Upper lobe of left lung (tissue), 6 donors: ENCODE measurements at regions not wholly inside any gene's neighbourhood (a gene's known extent, or its start where the extent isn't known, plus 50 kb on each side); places are given as distances from the start of the nearest gene placed in this dataset.

Experiments used
- ATAC-seq, 2 donors: fragments of 200-7000 bp; cut with Tn5 transposase; one replicate each; pipeline ENCODE4 v1.9.1; 2022; ENCODE audit warnings: mild to moderate bottlenecking in 2 of 2, moderate library complexity in 2 of 2; ENCODE audit not compliant: low FRiP score in 2 of 2
- DNase-seq, 2 donors: peaks; one replicate each; pipeline ENCODE4 v3.0.0-alpha.2; 2019 to 2020
- H3K27ac ChIP-seq, 4 donors: fragments of 200-600 bp; sonication (generic); one replicate each; pipeline ENCODE4 v1.5.1; 2016 to 2019
- H3K27me3 ChIP-seq, 4 donors: fragments of 200-600 bp; sonication (generic); one replicate each; pipeline ENCODE4 v1.5.1; 2017 to 2019
- H3K36me3 ChIP-seq, 4 donors: fragments of 200-600 bp; sonication (generic); one replicate each; pipeline ENCODE4 v1.5.1; 2016 to 2019
- H3K4me1 ChIP-seq, 4 donors: fragments of 200-600 bp; sonication (generic); one replicate each; pipeline ENCODE4 v1.5.1; 2018 to 2019
- H3K4me3 ChIP-seq, 4 donors: fragments of 200-600 bp; sonication (generic); one replicate each; pipeline ENCODE4 v1.5.1; 2017 to 2019; ENCODE audit warnings: mild to moderate bottlenecking in 2 of 4, moderate library complexity in 1 of 4
- H3K9me3 ChIP-seq, 4 donors: fragments of 200-600 bp; sonication (generic); one replicate each; pipeline ENCODE4 v1.5.1; 2018 to 2019
- EP300 ChIP-seq, 4 donors: sonication (generic); formaldehyde crosslinking; IDR thresholded peaks; one replicate each; pipeline ENCODE4 v1.5.1; 2017; ENCODE audit warnings: antibody characterized with exemption in 4 of 4, control low read depth in 2 of 4
- POLR2A ChIP-seq, 4 donors: fragments of 450-650 bp; IDR thresholded peaks; one replicate each; pipeline ENCODE4 v1.5.1; 2016 to 2017; ENCODE audit warnings: antibody characterized with exemption in 4 of 4, mild to moderate bottlenecking in 2 of 4
- POLR2AphosphoS5 ChIP-seq, 2 donors: sonication (generic); formaldehyde crosslinking; IDR thresholded peaks; one replicate each; pipeline ENCODE4 v1.5.1; 2017; ENCODE audit warnings: antibody characterized with exemption in 2 of 2
- WGBS, 2 donors: methylation state at CpG; one replicate each; pipeline ENCODE4 v1.1.5; 2017 to 2018; 5-methylcytosine and 5-hydroxymethylcytosine counted together
- TF ChIP-seq, protein P1 (sequence below), 6 experiments: fragments of 450-650 bp in 4 of 6; fragments of 200-600 bp in 2 of 6; sonication (generic) in 2 of 6; IDR thresholded peaks; one replicate each; pipeline ENCODE4 v1.5.1; 2016 to 2019; ENCODE audit warnings: antibody characterized with exemption in 6 of 6
- donor health status: DM: no; HTN: no; CAD: no; lungs with moderate emphysema.
- donor health status: DM: no; HTN: yes; CAD: no; lungs with severe emphysema.

DNA sequence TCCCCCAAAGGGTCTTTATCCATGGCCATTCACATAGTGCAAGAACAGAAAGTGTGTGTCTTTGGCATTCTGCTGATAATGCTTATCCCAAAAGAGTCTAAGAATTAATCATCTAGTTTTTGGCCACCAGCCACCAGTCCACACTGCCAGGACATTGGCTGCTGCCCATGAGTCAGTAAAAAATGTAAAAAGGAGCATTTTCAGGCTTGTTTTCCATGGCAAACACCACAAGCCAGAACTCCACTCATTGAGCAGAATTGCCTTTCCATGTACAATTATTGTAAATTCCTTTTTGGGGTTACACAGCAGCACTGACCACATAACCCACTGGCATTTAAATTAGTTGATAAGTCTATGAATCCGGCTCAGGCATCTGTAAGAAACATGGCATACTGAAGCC, 89.2 kb upstream of the PRDX4 start:
- Histone ChIP-seq H3K4me3 (no peak overlapping the region), H3K9me3 (no peaks in the 10 kb centered on the region), H3K27ac (no peak overlapping the region), H3K4me1 (no peaks in the 10 kb centered on the region), H3K27me3 (no peaks in the 10 kb centered on the region), H3K36me3 (no peaks in the 10 kb centered on the region)
- TF ChIP-seq POLR2AphosphoS5 (IDR thresholded peaks at IDR 0.05), result no peak
- TF ChIP-seq POLR2A (IDR thresholded peaks at IDR 0.05), result no peak
- no peak for TF ChIP-seq EP300 (IDR thresholded peaks at IDR 0.05)
- TF ChIP-seq, protein P1, sequence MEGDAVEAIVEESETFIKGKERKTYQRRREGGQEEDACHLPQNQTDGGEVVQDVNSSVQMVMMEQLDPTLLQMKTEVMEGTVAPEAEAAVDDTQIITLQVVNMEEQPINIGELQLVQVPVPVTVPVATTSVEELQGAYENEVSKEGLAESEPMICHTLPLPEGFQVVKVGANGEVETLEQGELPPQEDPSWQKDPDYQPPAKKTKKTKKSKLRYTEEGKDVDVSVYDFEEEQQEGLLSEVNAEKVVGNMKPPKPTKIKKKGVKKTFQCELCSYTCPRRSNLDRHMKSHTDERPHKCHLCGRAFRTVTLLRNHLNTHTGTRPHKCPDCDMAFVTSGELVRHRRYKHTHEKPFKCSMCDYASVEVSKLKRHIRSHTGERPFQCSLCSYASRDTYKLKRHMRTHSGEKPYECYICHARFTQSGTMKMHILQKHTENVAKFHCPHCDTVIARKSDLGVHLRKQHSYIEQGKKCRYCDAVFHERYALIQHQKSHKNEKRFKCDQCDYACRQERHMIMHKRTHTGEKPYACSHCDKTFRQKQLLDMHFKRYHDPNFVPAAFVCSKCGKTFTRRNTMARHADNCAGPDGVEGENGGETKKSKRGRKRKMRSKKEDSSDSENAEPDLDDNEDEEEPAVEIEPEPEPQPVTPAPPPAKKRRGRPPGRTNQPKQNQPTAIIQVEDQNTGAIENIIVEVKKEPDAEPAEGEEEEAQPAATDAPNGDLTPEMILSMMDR (IDR thresholded peaks at IDR 0.05), result no peak
- ATAC-seq (no peak), DNase-seq (no peak)
- 67 to 86% methylated on average over 1 of the region's 1 CpG for WGBS, 2 donors

DNA sequence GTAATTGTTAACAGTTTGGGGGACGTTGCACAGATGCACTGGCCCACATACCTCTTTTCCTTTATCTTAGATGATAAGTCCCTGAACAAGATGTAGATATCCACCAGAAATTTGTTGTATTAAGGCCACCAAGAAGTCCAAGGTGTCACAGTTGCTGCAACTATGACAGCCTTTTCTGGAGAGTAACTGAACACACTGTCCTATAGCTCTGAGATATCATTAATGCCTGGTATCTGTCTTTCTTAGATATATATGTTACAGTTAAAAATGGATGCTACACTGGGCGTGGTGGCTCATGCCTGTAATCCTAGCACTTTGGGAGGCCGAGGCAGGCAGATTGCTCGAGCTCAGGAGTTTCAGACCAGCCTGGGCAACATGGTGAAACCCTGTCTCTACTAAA, 77.8 kb upstream of the PRDX4 start:
- Histone ChIP-seq H3K4me3 (no peak overlapping the region), H3K36me3 (no peaks in the 10 kb centered on the region), H3K27ac (no peak overlapping the region), H3K27me3 (no peaks in the 10 kb centered on the region), H3K9me3 (no peaks in the 10 kb centered on the region), H3K4me1 (no peaks in the 10 kb centered on the region)
- DNase-seq, result no peak
- WGBS, 2 donors, result 48 to 61% methylated on average over 2 to 4 of the region's 4 CpGs
- no peak for ATAC-seq
- TF ChIP-seq POLR2A (IDR thresholded peaks at IDR 0.05), result no peak
- no peak for TF ChIP-seq EP300 (IDR thresholded peaks at IDR 0.05)
- TF ChIP-seq POLR2AphosphoS5 (IDR thresholded peaks at IDR 0.05), result no peak
- TF ChIP-seq, protein P1 (IDR thresholded peaks at IDR 0.05), result no peak

GRCh38 chrX:23592741-23593140, 74.6 kb upstream of the PRDX4 start:
- Histone ChIP-seq H3K36me3 (no peaks in the 10 kb centered on the region), H3K4me3 (no peak overlapping the region), H3K27me3 (no peaks in the 10 kb centered on the region), H3K9me3 (no peaks in the 10 kb centered on the region), H3K4me1 (no peaks in the 10 kb centered on the region), H3K27ac (no peak overlapping the region)
- TF ChIP-seq EP300 (IDR thresholded peaks at IDR 0.05), result no peak
- TF ChIP-seq POLR2A (IDR thresholded peaks at IDR 0.05), result no peak
- TF ChIP-seq POLR2AphosphoS5 (IDR thresholded peaks at IDR 0.05), result no peak
- TF ChIP-seq, protein P1 (IDR thresholded peaks at IDR 0.05), result no peak
- DNase-seq, result no peak
- no peak for ATAC-seq
- 89% methylated on average over 5 of the region's 5 CpGs; no CpG with 5 or more reads in 1 of the 2 donors for WGBS, 2 donors

- Histone ChIP-seq H3K27me3 (no peaks in the 10 kb centered on the region), H3K4me3 (no peak overlapping the region), H3K36me3 (no peaks in the 10 kb centered on the region), H3K9me3 (no peaks in the 10 kb centered on the region), H3K27ac (no peak overlapping the region), H3K4me1 (no peaks in the 10 kb centered on the region)
- ATAC-seq (no peak), DNase-seq (no peak)
- 76 to 85% methylated on average over 5 of the region's 5 CpGs for WGBS, 2 donors
- TF ChIP-seq POLR2AphosphoS5 (IDR thresholded peaks at IDR 0.05), result no peak
- no peak for TF ChIP-seq POLR2A (IDR thresholded peaks at IDR 0.05)
- TF ChIP-seq EP300 (IDR thresholded peaks at IDR 0.05), result no peak
- TF ChIP-seq, protein P1 (IDR thresholded peaks at IDR 0.05), result no peak
Measured at GRCh38 chrX:23598575-23598974, 68.7 kb upstream of the PRDX4 start.

DNA sequence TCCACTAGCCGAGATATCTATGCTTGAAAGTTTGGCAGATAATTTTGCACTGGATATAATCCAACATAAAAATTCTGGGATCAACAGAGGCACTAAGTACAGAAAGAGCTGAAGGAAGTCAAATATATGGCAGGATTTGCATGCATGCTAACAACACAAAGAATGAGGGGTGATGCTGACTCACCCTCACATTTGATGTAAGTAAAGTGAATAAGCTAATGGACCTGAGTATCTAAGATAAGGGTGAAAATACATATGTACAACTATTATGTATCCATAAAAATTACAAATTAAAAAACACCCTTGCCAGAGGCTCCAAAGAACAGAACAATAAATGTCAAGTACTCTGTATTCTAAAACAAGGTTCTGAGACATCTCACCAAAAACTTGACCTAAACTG, 63.8 kb upstream of the PRDX4 start:
- no peak for ATAC-seq
- TF ChIP-seq EP300 (IDR thresholded peaks at IDR 0.05) (no peak), POLR2AphosphoS5 (IDR thresholded peaks at IDR 0.05) (no peak), POLR2A (IDR thresholded peaks at IDR 0.05) (no peak)
- TF ChIP-seq, protein P1 (IDR thresholded peaks at IDR 0.05), result no peak
- 73 to 83% methylated on average over 1 of the region's 1 CpG for WGBS, 2 donors

More for the DNA sequence above, 63.8 kb upstream of the PRDX4 start:
- no peaks in the 10 kb centered on the region for H3K4me1 ChIP-seq
- peaks cover 0 to 2% (median 0%) of the 10 kb centered on the region in 4 donors for H3K27me3 ChIP-seq
- no peak for DNase-seq
- no peak overlapping the region for H3K27ac ChIP-seq
- no peak overlapping the region for H3K4me3 ChIP-seq
- no peaks in the 10 kb centered on the region for H3K36me3 ChIP-seq
- no peaks in the 10 kb centered on the region for H3K9me3 ChIP-seq
